Tongue (tissue), 1 donor: ENCODE measurements at regions not wholly inside any gene's neighbourhood (a gene's known extent, or its start where the extent isn't known, plus 50 kb on each side); places are given as distances from the start of the nearest gene placed in this dataset.
"Not testable (repeated sequence)": the region's sequence is repeated elsewhere in the genome, so short reads cannot be mapped to it uniquely, and the experiment has no call there.

ENCODE experiments used
- DNase-seq: peaks from one replicate; pipeline ENCODE4 v3.0.0-alpha.2; 2015

GRCh38 chrX:139475432-139475831 lies 55.1 kb upstream of the F9 start:
- DNase-seq = no peak

GRCh38 chrX:139461945-139462344 lies 68.6 kb upstream of the F9 start:
- DNase-seq = not testable (repeated sequence)

- no peak for DNase-seq
These were observed 75.8 kb upstream of the F9 start for GRCh38 chrX:139454743-139455142.

- DNase-seq = no peak
These were observed 81.5 kb upstream of the F9 start for GRCh38 chrX:139448996-139449395.

GRCh38 chrX:139446832-139447231 lies 83.7 kb upstream of the F9 start:
- DNase-seq = no peak

- peak; percentile 9 for DNase-seq
These were observed 100.6 kb upstream of the F9 start for GRCh38 chrX:139429913-139430312.

- DNase-seq = peak; percentile 85
These were observed 107.4 kb upstream of the F9 start for GRCh38 chrX:139423186-139423585.

GRCh38 chrX:139398258-139398657 lies 132.3 kb upstream of the F9 start:
- not testable (repeated sequence) for DNase-seq

- DNase-seq = no peak
These were observed 142.3 kb upstream of the F9 start for GRCh38 chrX:139388254-139388653.

GRCh38 chrX:139382529-139382928 lies 148.0 kb upstream of the F9 start:
- no peak for DNase-seq

- DNase-seq = not testable (repeated sequence)
These were observed 154.0 kb upstream of the F9 start for GRCh38 chrX:139376547-139376946.

- no peak for DNase-seq
These were observed 170.2 kb upstream of the F9 start for GRCh38 chrX:139360356-139360755.

GRCh38 chrX:139342594-139342991 lies 187.9 kb upstream of the F9 start:
- DNase-seq = peak; percentile 1

- not testable (repeated sequence) for DNase-seq
These were observed 188.5 kb upstream of the F9 start for GRCh38 chrX:139341855-139342593.

- no peak for DNase-seq
These were observed 198.1 kb upstream of the F9 start for GRCh38 chrX:139332441-139332840.

GRCh38 chrX:139327355-139327754 lies 203.2 kb upstream of the F9 start:
- no peak for DNase-seq

- DNase-seq = no peak
These were observed 205.8 kb upstream of the F9 start for GRCh38 chrX:139324756-139325155.

- not testable (repeated sequence) for DNase-seq
These were observed 209.7 kb upstream of the F9 start for GRCh38 chrX:139320661-139321354.

GRCh38 chrX:139306675-139307074 lies 223.9 kb upstream of the F9 start:
- DNase-seq = not testable (repeated sequence)

- DNase-seq = no peak
These were observed 226.1 kb upstream of the F9 start for GRCh38 chrX:139304471-139304870.

- DNase-seq = peak; percentile 52
These were observed 231.2 kb upstream of the F9 start for GRCh38 chrX:139299309-139299708.

- peak; percentile 29 for DNase-seq
These were observed 232.1 kb upstream of the F9 start for GRCh38 chrX:139298437-139298836.

- peak; percentile 48 for DNase-seq
These were observed 232.9 kb upstream of the F9 start for GRCh38 chrX:139297638-139298037.

- no peak for DNase-seq
These were observed 236.5 kb upstream of the F9 start for GRCh38 chrX:139293991-139294390.
